Heart left ventricle (tissue), 16 donors: ENCODE measurements at regions not wholly inside any gene's neighbourhood (a gene's known extent, or its start where the extent isn't known, plus 50 kb on each side); places are given as distances from the start of the nearest gene placed in this dataset.

Experiments
- ATAC-seq, 4 donors: fragments of 200-7000 bp; cut with Tn5 transposase; one replicate each; pipeline ENCODE4 v1.9.1; 2020 to 2022; ENCODE audit warnings: moderate library complexity in 4 of 4, mild to moderate bottlenecking in 3 of 4, moderate number of reproducible peaks in 1 of 4
- DNase-seq, 5 donors: peaks; one replicate each; pipeline ENCODE4 v3.0.0-alpha.2; 2020
- H3K27ac ChIP-seq, 12 donors: fragments of 200-600 bp; sonication (generic) in 4 of 12; one replicate each; pipeline versions ENCODE4 v1.5.0 to v1.8.0; 2016 to 2022; ENCODE audit warnings: mild to moderate bottlenecking in 2 of 12
- H3K27me3 ChIP-seq, 9 donors: fragments of 200-600 bp; sonication (generic) in 2 of 9; one replicate each; pipeline versions ENCODE4 v1.5.1 to v1.8.0; 2016 to 2022; ENCODE audit warnings: mild to moderate bottlenecking in 3 of 9
- H3K36me3 ChIP-seq, 9 donors: fragments of 200-600 bp; sonication (generic) in 2 of 9; one replicate each; pipeline versions ENCODE4 v1.5.0 to v1.8.0; 2018 to 2022; ENCODE audit warnings: mild to moderate bottlenecking in 2 of 9
- H3K4me1 ChIP-seq, 12 donors: fragments of 200-600 bp; sonication (generic) in 4 of 12; one replicate each; pipeline versions ENCODE4 v1.5.0 to v1.8.0; 2016 to 2022; ENCODE audit warnings: mild to moderate bottlenecking in 3 of 12
- H3K4me3 ChIP-seq, 12 donors: fragments of 200-600 bp; sonication (generic) in 4 of 12; one replicate each; pipeline versions ENCODE4 v1.5.0 to v1.8.0; 2017 to 2022; ENCODE audit warnings: mild to moderate bottlenecking in 9 of 12, moderate library complexity in 4 of 12
- H3K9me3 ChIP-seq, 12 donors: fragments of 200-600 bp; sonication (generic) in 4 of 12; one replicate each; pipeline versions ENCODE4 v1.5.0 to v1.8.0; 2016 to 2022; ENCODE audit warnings: mild to moderate bottlenecking in 1 of 12
- CTCF ChIP-seq, 12 donors: fragments of 200-600 bp; sonication (generic) in 4 of 12; IDR thresholded peaks; one replicate each; pipeline versions ENCODE4 v1.5.0 to v1.8.0; 2018 to 2022; ENCODE audit warnings: antibody characterized with exemption in 12 of 12, mild to moderate bottlenecking in 5 of 12
- POLR2A ChIP-seq, 2 donors: fragments of 450-650 bp; IDR thresholded peaks; one replicate each; pipeline ENCODE4 v1.6.1; 2017; ENCODE audit warnings: antibody characterized with exemption in 2 of 2, mild to moderate bottlenecking in 2 of 2, moderate library complexity in 2 of 2
- WGBS, 4 donors: extraction: QIAGEN DNeasy Blood & Tissue Kit in 2 of 4; methylation state at CpG; one replicate each; pipeline versions ENCODE4 v1.1.5 to v1.1.7; 2013 to 2018; 5-methylcytosine and 5-hydroxymethylcytosine counted together
- intact Hi-C, 10 donors: fragments of 100-400 bp; cut with DNase I; formaldehyde crosslinking; loops; one replicate each; pipeline versions ENCODE4 v1.11.1 to v1.14.2; 2022
- donor health status: ischemic (EF 13 %, LVEDD 7.1; RV severe dilation, severe dysfunction).
- donor health status: healthy with polysubstance abuse.
- donor health status: DM: no; HTN: yes; CAD: no.
- donor health status: DM: no; HTN: no; CAD: no.
- donor health status: ischemic (EF 25% LVEDD 6.9; RV normal size, moderate dysfunction).
- donor health status: ischemic (EF 25% LVEDD 5.7; RV mildly dilated, moderate dysfunction).
- donor health status: healthy.
- donor health status: DM: yes; HTN: yes; CAD: no.
- donor health status: ischemic (EF 35%, LVEDD 5.7; RV mildly dilated, moderate dysfunction).
- donor health status: nonischemic (EF 11% LVEDD 7.7; RV severe dilation, severe dysfunction).
- donor health status: DM: yes; HTN: yes; CAD: no.
- donor health status: PGD.
- donor health status: ischemic (EF 29% LVEDD 5.4; RV normal size, mild dysfunction).
- donor health status: nonischemic (EF 23%, LVEDD 6.1; RV moderate dilation, normal function).

GRCh38 chr5:143914756-143915155, 102.8 kb downstream of the HMHB1 start:
- TF ChIP-seq CTCF (IDR thresholded peaks at IDR 0.05) = no peak
- Histone ChIP-seq H3K9me3 (no peaks in the 10 kb centered on the region), H3K27me3 (no peaks in the 10 kb centered on the region), H3K27ac (no peak overlapping the region), H3K4me3 (no peak overlapping the region), H3K4me1 (no peaks in the 10 kb centered on the region), H3K36me3 (no peaks in the 10 kb centered on the region)
- ATAC-seq = no peak
- intact Hi-C loops = no loop called here
- no peak for DNase-seq
- 23 to 50% (median 28%) methylated on average over 1 of the region's 1 CpG for WGBS, 4 donors

GRCh38 chr5:143916451-143916850, 104.5 kb downstream of the HMHB1 start:
- TF ChIP-seq CTCF (IDR thresholded peaks at IDR 0.05) (no peak), POLR2A (IDR thresholded peaks at IDR 0.05) (no peak)
- ATAC-seq = no peak
- Histone ChIP-seq H3K27me3 (no peaks in the 10 kb centered on the region), H3K4me3 (no peak overlapping the region), H3K9me3 (no peaks in the 10 kb centered on the region), H3K27ac (no peak overlapping the region), H3K36me3 (no peaks in the 10 kb centered on the region), H3K4me1 (peaks cover 0 to 4% (median 0%) of the 10 kb centered on the region in 12 donors)
- intact Hi-C loops = no loop called here
- no peak for DNase-seq
- WGBS, 4 donors = 75 to 85% (median 81%) methylated on average over 2 of the region's 2 CpGs

- peaks cover 0 to 16% (median 4%) of the 10 kb centered on the region in 12 donors for H3K4me1 ChIP-seq
- H3K27ac ChIP-seq = no peak overlapping the region
- no peak overlapping the region for H3K4me3 ChIP-seq
- H3K9me3 ChIP-seq = no peaks in the 10 kb centered on the region
- DNase-seq (no peak), ATAC-seq (no peak)
- H3K27me3 ChIP-seq = no peaks in the 10 kb centered on the region
- TF ChIP-seq CTCF (IDR thresholded peaks at IDR 0.05) (no peak), POLR2A (IDR thresholded peaks at IDR 0.05) (no peak)
- intact Hi-C loops = no loop called here
- WGBS, 4 donors = 85 to 96% (median 91%) methylated on average over 1 of the region's 1 CpG
- H3K36me3 ChIP-seq = no peaks in the 10 kb centered on the region
Observed at GRCh38 chr5:143918961-143919360, 107.0 kb downstream of the HMHB1 start.

GRCh38 chr5:143920772-143921171, 108.8 kb downstream of the HMHB1 start:
- Histone ChIP-seq H3K4me3 (no peak overlapping the region), H3K4me1 (peaks cover 0 to 16% (median 4%) of the 10 kb centered on the region in 12 donors), H3K36me3 (no peaks in the 10 kb centered on the region), H3K27ac (no peak overlapping the region), H3K27me3 (no peaks in the 10 kb centered on the region), H3K9me3 (no peaks in the 10 kb centered on the region)
- 84 to 98% (median 91%) methylated on average over 1 of the region's 1 CpG for WGBS, 4 donors
- intact Hi-C loops = no loop called here
- ATAC-seq (no peak), DNase-seq (no peak)
- no peak for TF ChIP-seq POLR2A (IDR thresholded peaks at IDR 0.05)
- TF ChIP-seq CTCF (IDR thresholded peaks at IDR 0.05) = no peak
